ENCODE measurements at regions not wholly inside any gene's neighbourhood (a gene's known extent, or its start where the extent isn't known, plus 50 kb on each side); places are given as distances from the start of the nearest gene placed in this dataset.
"Not testable (repeated sequence)": the region's sequence is repeated elsewhere in the genome, so short reads cannot be mapped to it uniquely, and the experiment has no call there.

GRCh38 chr7:140275069-140275965, 98.5 kb upstream of the KDM7A start:
- TF ChIP-seq, protein P1, sequence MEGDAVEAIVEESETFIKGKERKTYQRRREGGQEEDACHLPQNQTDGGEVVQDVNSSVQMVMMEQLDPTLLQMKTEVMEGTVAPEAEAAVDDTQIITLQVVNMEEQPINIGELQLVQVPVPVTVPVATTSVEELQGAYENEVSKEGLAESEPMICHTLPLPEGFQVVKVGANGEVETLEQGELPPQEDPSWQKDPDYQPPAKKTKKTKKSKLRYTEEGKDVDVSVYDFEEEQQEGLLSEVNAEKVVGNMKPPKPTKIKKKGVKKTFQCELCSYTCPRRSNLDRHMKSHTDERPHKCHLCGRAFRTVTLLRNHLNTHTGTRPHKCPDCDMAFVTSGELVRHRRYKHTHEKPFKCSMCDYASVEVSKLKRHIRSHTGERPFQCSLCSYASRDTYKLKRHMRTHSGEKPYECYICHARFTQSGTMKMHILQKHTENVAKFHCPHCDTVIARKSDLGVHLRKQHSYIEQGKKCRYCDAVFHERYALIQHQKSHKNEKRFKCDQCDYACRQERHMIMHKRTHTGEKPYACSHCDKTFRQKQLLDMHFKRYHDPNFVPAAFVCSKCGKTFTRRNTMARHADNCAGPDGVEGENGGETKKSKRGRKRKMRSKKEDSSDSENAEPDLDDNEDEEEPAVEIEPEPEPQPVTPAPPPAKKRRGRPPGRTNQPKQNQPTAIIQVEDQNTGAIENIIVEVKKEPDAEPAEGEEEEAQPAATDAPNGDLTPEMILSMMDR (IDR thresholded peaks at IDR 0.05) = no peak
- TF ChIP-seq POLR2AphosphoS5 (IDR thresholded peaks at IDR 0.05) (no peak), POLR2A (IDR thresholded peaks at IDR 0.05) (no peak), EP300 (IDR thresholded peaks at IDR 0.05; ENCODE audit: low read depth) (no peak)
- no peaks in the 10 kb centered on the region for H3K27me3 ChIP-seq
- WGBS, 2 donors (ENCODE audit: low coverage in 1 of 2) = 54 to 63% methylated on average over 10 to 11 of the region's 11 CpGs
- no peak overlapping the region for H3K27ac ChIP-seq
- H3K4me1 ChIP-seq = peaks cover 0 to 9% (median 0%) of the 10 kb centered on the region in 4 donors
- no peak for DNase-seq
- intact Hi-C loops (cut with DNase I; ENCODE audit: low total_unique reads) = no loop called here
- no peak overlapping the region for H3K4me3 ChIP-seq
- no peaks in the 10 kb centered on the region for H3K9me3 ChIP-seq
- in situ Hi-C loops (cut with MboI; ENCODE audit: low pct_ligation_motif_present in 1 of 4, low pct_unique_long_range_greater_than_20kb in 1 of 4, low sequenced_read_pairs in 3 of 4) = no loop called here
- H3K36me3 ChIP-seq = no peaks in the 10 kb centered on the region

GRCh38 chr7:140273417-140273816, 96.6 kb upstream of the KDM7A start:
- H3K27ac ChIP-seq = no peak overlapping the region
- DNase-seq = no peak
- TF ChIP-seq POLR2AphosphoS5 (IDR thresholded peaks at IDR 0.05) (no peak), POLR2A (IDR thresholded peaks at IDR 0.05) (no peak), EP300 (IDR thresholded peaks at IDR 0.05; ENCODE audit: low read depth) (no peak)
- TF ChIP-seq, protein P1 (IDR thresholded peaks at IDR 0.05) = no peak
- WGBS, 2 donors (ENCODE audit: low coverage in 1 of 2) = 95 to 100% methylated on average over 1 to 7 of the region's 8 CpGs
- H3K4me3 ChIP-seq = no peak overlapping the region
- H3K36me3 ChIP-seq = no peaks in the 10 kb centered on the region
- in situ Hi-C loops (cut with MboI; ENCODE audit: low pct_ligation_motif_present in 1 of 4, low pct_unique_long_range_greater_than_20kb in 1 of 4, low sequenced_read_pairs in 3 of 4) (no loop called here), intact Hi-C loops (cut with DNase I; ENCODE audit: low total_unique reads) (no loop called here)
- peaks cover 0 to 9% (median 0%) of the 10 kb centered on the region in 4 donors for H3K4me1 ChIP-seq
- H3K27me3 ChIP-seq = no peaks in the 10 kb centered on the region
- H3K9me3 ChIP-seq = no peaks in the 10 kb centered on the region

GRCh38 chr7:140271643-140271968, 94.8 kb upstream of the KDM7A start:
- WGBS, 2 donors (ENCODE audit: low coverage in 1 of 2) = 98% methylated on average over 16 of the region's 16 CpGs; no CpG with 5 or more reads in 1 of the 2 donors

GRCh38 chr7:140269004-140269638, 92.3 kb upstream of the KDM7A start:
- in situ Hi-C loops (cut with MboI; ENCODE audit: low pct_ligation_motif_present in 1 of 4, low pct_unique_long_range_greater_than_20kb in 1 of 4, low sequenced_read_pairs in 3 of 4) (no loop called here), intact Hi-C loops (cut with DNase I; ENCODE audit: low total_unique reads) (no loop called here)
- WGBS, 2 donors (ENCODE audit: low coverage in 1 of 2) = 90% methylated on average over 5 to 6 of the region's 6 CpGs
- TF ChIP-seq, protein P1 (IDR thresholded peaks at IDR 0.05) = no peak
- TF ChIP-seq POLR2A (IDR thresholded peaks at IDR 0.05) (no peak), POLR2AphosphoS5 (IDR thresholded peaks at IDR 0.05) (no peak), EP300 (IDR thresholded peaks at IDR 0.05; ENCODE audit: low read depth) (no peak)
- Histone ChIP-seq H3K36me3 (no peaks in the 10 kb centered on the region), H3K27me3 (no peaks in the 10 kb centered on the region), H3K4me3 (no peak overlapping the region), H3K27ac (no peak overlapping the region), H3K9me3 (no peaks in the 10 kb centered on the region), H3K4me1 (no peaks in the 10 kb centered on the region)
- no peak for DNase-seq

More at GRCh38 chr7:140271643-140271968, 94.8 kb upstream of the KDM7A start:
- H3K9me3 ChIP-seq; intact Hi-C loops (cut with DNase I; ENCODE audit: low total_unique reads); H3K4me1 ChIP-seq; H3K4me3 ChIP-seq; H3K36me3 ChIP-seq; H3K27me3 ChIP-seq; H3K27ac ChIP-seq; DNase-seq; in situ Hi-C loops (cut with MboI; ENCODE audit: low pct_ligation_motif_present in 1 of 4, low pct_unique_long_range_greater_than_20kb in 1 of 4, low sequenced_read_pairs in 3 of 4): not testable (repeated sequence)

All from transverse colon (tissue), 4 donors.